Activated gamma-delta T cell treated with anti-CD3 and anti-CD28 coated beads, Interleukin-2, amount 50 U/mL, for 16 hours (primary cell): ENCODE measurements at regions not wholly inside any gene's neighbourhood (a gene's known extent, or its start where the extent isn't known, plus 50 kb on each side); places are given as distances from the start of the nearest gene placed in this dataset.

Source experiments
- DNase-seq: peaks from one replicate; pipeline ENCODE4 v3.0.0-alpha.2; 2020; ENCODE audit warnings: low read depth

DNA sequence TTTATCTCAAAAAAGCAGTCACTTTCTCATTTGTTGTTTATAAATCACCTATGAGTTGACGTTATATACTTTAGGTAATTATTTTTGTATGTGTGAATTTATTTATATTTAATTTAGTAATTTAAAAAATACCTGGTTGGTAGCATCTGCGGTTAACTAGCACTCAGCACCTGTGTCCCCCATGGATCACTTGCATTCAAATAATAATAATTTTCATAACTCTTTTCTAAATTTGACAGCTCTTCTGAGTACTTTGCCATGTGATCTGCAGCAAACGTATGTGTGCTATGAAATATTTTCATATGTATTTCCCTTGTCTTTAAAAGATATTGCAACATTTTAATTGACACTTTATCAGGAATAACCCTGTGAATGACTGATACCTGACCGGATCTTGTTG, 88.1 kb downstream of the CMPK2 start:
- DNase-seq: no peak

DNA sequence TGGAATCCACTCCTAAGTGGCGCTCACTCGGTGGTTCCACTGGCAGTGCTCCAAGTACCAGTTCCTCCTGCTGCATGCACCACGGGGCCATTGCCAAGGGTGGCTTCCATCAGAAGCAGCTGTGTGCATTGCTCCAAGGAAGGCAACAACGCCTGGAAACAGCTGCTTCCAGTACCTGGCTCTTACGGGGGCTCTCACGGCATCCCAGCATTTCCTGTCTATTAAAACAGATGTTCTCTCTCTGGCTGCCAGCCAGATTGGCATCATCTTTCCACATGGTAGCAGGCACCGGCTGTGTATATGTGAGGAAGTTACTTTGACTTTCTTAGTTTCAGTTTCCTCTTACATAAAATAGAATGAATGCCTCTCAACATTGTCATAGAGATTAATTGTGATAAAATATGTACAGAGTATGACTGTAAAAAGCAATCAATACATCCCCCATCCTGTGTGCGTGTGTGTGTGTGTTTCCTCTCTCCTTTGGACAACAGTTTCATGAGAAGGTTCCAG, 84.9 kb downstream of the CMPK2 start:
- no peak for DNase-seq

DNA sequence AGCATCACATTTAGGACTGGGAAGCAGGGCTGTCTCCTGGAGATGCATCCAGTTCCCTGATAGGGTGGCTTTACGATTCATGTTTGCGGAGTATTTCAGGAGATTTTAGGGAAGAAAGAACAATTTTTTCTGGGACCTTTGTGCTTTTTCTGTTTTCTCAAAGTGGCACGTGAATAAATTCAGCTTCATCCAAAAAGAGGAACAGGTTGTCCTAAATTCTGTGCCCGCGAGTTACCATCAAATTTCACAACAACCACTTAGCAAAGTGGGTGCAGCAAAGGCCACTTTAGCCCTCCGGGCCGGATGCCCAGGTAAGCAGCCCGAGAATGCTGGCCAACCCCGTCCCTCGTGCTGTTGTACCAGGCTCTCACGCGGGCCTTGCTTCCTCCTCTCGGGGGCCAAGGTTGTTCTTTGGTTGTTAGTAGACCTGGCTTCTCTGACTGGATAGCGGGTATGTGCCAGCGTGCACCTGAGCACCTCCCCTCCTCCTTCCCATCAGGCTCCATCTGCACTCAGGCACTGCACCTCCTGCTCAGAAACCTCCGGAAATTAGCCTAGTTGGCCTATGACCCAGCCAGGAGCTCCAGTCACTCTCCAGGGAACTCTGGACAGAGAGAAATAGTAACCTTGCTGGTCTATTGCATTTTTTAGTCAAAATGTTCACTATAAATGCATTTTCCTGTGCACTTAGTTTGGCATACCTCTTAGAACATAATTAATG, 83.0 kb downstream of the CMPK2 start:
- DNase-seq: no peak

DNA sequence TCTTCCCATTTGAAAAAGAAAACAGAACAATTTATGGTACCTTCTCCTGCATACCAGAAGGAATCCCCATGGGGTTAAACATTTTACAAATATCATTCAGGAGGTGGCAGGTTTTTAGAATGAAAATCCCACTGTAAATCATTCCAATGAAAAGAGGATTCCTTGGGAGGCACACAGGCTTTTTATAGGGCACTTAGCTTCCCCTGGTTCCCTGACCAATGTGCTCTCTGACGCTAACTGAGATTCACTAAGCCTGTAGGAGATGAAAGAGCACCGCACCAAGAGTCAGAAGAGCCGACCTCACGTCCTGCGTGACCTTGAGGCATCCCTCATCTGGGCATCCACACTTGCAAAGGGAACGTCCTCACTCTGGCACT, 82.5 kb downstream of the CMPK2 start:
- DNase-seq: no peak

DNA sequence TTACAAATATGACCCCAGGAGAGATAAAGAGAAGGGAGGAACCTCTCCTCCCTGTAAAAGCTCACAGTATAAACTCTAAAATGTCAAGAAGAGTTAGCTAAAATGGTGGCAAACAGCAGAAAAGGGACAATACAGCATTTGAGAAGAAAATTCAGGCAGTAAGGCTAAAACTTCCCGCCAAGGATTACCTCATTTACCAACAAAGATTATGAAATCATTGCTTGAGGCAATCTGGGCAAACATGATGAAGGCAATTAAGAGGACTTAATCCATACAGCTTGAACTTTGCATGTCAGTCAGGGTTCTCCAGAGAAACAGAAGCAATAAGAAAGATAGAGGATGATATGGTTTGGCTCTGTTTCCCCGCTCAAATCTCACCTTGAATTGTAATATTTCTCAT, 81.4 kb downstream of the CMPK2 start:
- no peak for DNase-seq

DNA sequence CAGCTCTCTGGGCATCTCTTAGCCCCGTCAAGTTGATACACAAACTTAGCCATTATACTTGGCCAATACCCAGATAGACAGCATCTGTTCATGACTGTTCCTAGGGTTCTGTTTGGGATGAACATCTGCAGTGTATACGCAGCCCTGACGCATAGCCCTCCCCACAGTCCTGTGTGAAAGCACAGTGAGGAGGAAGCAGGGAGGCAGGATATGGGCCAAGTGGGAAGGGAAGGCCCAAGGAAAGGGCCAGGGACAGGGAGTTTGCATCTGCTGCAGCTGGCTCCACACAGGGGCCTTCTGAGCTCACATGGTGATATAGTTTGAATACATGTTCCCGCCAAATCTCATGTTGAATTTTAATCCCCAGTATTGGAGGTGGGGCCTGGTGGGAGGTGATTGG, 80.2 kb downstream of the CMPK2 start:
- DNase-seq: no peak

DNA sequence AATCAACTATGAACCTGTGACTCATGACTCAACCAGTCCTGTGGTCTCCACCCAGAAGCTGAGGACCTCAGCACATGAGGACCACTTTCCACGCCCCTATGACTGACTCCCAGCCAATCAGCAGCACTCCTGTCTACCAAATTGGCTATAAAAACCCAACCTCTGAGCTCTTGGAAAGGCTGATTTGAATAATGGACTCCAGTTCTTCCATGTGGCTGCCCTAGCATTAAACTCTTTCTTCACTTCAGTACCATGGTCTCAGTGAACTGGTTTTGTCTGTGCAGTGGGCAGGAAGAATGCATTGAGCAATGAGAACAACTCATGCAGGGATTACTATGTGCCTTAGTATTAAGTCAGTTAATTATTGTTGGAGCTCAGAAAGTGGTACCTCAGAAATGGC, 78.3 kb downstream of the CMPK2 start:
- DNase-seq: no peak

DNA sequence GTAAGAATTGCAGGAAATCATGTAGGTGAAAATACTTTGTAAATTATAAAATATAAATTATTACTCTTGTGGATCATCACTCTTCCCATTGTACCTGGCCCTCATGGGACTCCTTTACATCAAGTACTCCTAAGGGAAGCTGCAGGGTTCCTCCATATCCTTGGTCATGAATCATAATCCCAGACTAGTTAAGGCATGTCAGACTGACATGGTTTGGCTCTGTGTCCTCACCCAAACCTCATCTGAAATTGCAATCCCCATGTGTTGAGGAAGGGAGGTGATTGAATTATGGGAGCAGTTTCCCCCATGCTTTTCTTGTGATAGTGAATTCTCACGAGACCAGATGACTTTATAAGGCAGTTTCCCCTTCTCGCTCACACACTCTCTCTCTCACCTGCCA, 77.1 kb downstream of the CMPK2 start:
- no peak for DNase-seq

DNA sequence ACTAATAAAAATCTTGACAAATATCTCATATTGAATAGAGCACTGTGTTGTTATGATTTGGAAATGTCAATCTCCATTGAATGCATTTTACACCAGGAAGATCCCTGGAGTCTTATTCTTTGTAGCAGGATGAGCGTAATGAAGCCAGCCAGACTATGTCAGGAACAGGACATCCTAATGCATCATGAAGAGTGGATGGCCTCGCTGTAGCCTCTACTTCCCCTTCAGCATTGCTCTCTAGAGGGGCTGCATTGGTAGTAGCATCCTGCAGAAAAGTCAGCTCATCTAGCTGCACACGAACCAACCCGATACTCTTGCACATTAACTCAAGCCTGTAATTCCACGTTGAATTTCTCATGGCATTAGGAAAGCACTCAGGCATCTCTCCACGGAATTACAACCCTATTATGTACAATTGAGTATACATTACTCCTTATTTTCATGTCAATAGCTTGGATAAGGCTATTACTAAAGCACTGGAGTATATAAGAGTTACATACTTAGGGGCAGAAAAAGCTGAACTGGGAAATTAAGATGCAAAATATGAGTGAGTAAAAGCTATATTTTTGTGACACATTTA, 76.1 kb downstream of the CMPK2 start:
- no peak for DNase-seq

DNA sequence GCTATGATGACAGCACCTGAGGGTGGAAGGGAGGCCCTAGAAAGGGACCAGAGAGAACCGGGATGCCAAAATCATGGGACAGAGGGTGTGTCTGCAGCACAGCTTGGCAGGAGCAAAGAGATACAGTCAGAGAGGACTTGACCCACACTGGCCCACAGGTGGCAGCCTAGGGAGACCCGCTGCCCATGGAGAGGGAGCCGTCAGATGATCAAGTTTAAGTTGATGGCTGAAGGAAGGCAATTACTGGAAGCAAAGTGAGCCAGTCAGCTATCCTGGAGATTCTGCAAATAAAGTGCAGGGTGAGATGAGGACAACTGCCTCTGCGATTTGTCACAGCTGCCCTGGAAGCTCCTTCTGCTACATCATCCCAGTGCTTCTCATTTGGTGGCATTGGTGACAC, 74.0 kb downstream of the CMPK2 start:
- no peak for DNase-seq

DNA sequence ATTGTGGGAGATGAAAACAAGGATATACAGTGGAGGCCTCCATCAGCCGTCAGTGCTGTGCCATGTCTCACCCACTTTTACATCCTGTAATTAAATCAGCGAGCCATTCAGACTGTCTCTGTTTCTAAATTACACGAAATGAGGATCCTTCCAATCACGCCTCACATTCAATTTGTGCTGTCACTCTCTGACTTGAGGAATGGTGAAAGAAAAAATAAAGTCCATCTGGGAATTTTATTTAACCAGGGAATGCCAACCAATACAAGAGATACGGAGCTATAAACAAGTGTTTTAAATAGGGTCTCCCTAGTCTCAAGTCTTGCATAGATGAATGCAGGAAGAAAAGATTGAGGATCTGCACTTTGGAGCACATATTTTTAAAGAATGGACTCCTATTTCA, 72.8 kb downstream of the CMPK2 start:
- no peak for DNase-seq

DNA sequence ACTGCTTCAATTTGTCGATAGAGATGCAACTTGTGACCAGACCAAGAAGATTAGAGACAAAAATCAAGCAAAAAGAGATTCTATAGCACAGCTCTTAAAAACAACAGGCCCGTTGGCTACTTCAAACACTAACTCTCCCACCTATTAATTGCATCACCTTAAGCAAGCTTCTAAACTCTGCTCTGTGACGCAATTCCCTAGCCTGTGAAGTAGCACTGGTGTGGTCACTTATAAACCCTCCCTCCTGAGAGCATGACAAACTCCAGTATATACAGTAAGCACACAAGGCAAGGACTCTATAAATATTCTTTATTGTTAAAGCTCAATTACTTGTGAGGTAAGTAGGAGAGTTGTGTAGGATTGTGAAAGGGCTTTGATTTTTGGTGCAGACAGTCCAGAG, 72.3 kb downstream of the CMPK2 start:
- no peak for DNase-seq

DNA sequence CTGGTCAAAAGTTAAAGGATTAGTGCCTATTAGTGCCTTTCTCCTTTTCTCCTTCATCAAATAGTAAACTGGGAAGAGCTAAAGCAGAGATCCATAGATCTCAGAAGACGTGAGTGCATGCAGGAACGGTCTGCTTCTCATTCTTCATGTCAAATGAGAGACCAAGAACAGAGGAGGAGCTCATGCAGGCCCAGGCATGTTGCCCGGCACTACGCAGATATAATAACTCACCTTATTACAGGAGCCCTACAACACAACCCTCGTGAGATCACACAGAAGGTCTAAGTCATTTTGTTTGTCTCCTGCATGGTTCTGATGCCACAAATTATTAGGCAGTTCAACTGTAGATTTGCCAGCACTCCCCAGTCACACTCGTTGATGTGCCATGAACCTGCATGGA, 71.8 kb downstream of the CMPK2 start:
- no peak for DNase-seq

DNA sequence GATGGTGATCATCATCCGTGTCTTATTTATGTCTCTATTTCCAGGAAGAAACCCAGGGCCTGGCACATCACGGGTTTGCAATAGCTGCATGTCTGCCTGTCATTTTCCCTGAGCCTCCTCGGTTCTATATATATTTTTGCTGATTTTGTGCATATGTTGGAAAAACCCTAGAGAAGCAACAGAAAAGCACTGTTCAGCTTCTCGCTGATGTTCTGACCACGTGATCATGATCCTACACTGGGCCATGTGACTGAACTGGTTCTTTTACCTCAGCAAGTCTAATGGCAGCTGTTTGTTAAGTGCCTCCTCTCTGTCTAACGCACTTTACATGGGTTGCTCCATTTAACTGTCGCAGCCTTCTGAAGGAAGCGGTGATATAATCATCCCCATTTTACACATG, 71.3 kb downstream of the CMPK2 start:
- no peak for DNase-seq
